H1 (cell line): ENCODE measurements at regions not wholly inside any gene's neighbourhood (a gene's known extent, or its start where the extent isn't known, plus 50 kb on each side); places are given as distances from the start of the nearest gene placed in this dataset.

ENCODE experiments used
- ASH2L ChIP-seq: fragments of 200-600, 300-600 bp; sonication (generic); IDR thresholded peaks from one replicate; pipeline ENCODE4 v1.7.1; 2017; ENCODE audit warnings: low read length
- HDAC6 ChIP-seq: IDR thresholded peaks from one replicate; pipeline ENCODE4 v1.7.1; 2012; ENCODE audit warnings: low read depth, mild to moderate bottlenecking, inconsistent platforms, low read length, moderate library complexity
- JUND ChIP-seq: IDR thresholded peaks from 2 replicates; pipeline ENCODE4 v1.6.1; 2011; ENCODE audit warnings: mild to moderate bottlenecking, improper control_type of control experiment, low read length
- KDM1A ChIP-seq: fragments of 200-600, 300-600 bp; sonication (generic); IDR thresholded peaks from 2 replicates; pipeline ENCODE4 v1.7.1; 2016; ENCODE audit warnings: mild to moderate bottlenecking, low read length, borderline replicate concordance
- KDM4A ChIP-seq: IDR thresholded peaks from one replicate; pipeline ENCODE4 v1.7.1; 2012; ENCODE audit warnings: low read depth, mild to moderate bottlenecking, moderate library complexity, low read length, inconsistent platforms; ENCODE audit not compliant: severe bottlenecking
- NRF1 ChIP-seq: IDR thresholded peaks from 2 replicates; pipeline ENCODE4 v1.6.1; 2011; ENCODE audit warnings: mild to moderate bottlenecking, low read depth, low read length, improper control_type of control experiment
- RXRA ChIP-seq: IDR thresholded peaks from 2 replicates; pipeline ENCODE4 v1.6.1; 2011; ENCODE audit warnings: low read depth, mild to moderate bottlenecking, low read length, moderate library complexity; ENCODE audit not compliant: insufficient read depth
- TAF1 ChIP-seq: IDR thresholded peaks from 2 replicates; pipeline ENCODE4 v1.6.1; 2011; ENCODE audit warnings: mild to moderate bottlenecking, low read depth, low read length
- TAF7 ChIP-seq: optimal IDR thresholded peaks from 2 replicates; pipeline ENCODE3; 2011; ENCODE audit warnings: low read depth, mild to moderate bottlenecking, inconsistent platforms, low read length, moderate library complexity, borderline replicate concordance
- TBP ChIP-seq: IDR thresholded peaks from 2 replicates; pipeline ENCODE4 v1.6.1; 2011; ENCODE audit warnings: low read depth, low read length, improper control_type of control experiment

DNA sequence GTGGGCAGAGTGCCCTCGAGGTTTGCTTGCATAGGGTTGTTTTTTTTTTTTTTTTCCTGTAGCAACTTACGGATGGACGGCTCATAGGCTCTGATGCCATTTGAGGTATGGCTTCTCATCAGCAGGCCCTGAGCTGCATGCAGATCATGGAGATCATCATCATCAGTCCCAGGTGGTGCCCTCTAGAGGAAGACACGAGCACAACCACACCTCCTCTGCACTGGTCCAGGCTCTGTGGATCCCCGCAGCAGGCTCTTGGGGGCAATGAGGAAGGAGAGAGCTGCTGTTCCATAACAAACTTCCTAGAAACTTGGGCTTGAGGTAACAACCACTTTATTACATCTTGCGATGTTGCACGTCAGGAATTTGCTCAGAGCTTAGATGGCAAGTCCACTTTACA lies 132.7 kb upstream of the CXCL12 start (continued):
- no peak for TF ChIP-seq KDM4A
- no peak for TF ChIP-seq RXRA
- TF ChIP-seq JUND = no peak
- no peak for TF ChIP-seq HDAC6
- TF ChIP-seq TBP = no peak
- TF ChIP-seq ASH2L = no peak
- TF ChIP-seq TAF7 = no peak
- TF ChIP-seq NRF1 = no peak
- TF ChIP-seq KDM1A = no peak
- no peak for TF ChIP-seq TAF1
